ENCODE measurements at regions not wholly inside any gene's neighbourhood (a gene's known extent, or its start where the extent isn't known, plus 50 kb on each side); places are given as distances from the start of the nearest gene placed in this dataset.

GRCh38 chr2:117701365-117701764, 113.1 kb upstream of the DDX18 start:
- Histone ChIP-seq H3K36me3 (ENCODE audit: control insufficient read depth in 1 of 2, insufficient read depth in 2 of 2, low read length in 1 of 2) (no peaks in the 10 kb centered on the region), H3K27ac (ENCODE audit: low read depth in 1 of 2, low read length in 2 of 2) (no peak overlapping the region), H3K27me3 (ENCODE audit: control insufficient read depth in 1 of 2, insufficient read depth in 2 of 2, low read length in 1 of 2) (no peaks in the 10 kb centered on the region), H3K9me3 (ENCODE audit: control insufficient read depth, low read length) (peaks cover 2% of the 10 kb centered on the region), H3K4me3 (ENCODE audit: low read length in 2 of 2) (no peak overlapping the region), H3K4me1 (ENCODE audit: control insufficient read depth in 1 of 2, insufficient read depth in 2 of 2, low read length in 2 of 2) (no peaks in the 10 kb centered on the region)
- DNase-seq = no peak
- ATAC-seq (ENCODE audit: low FRiP score) = no peak
- WGBS, 2 donors = 84 to 96% methylated on average over 2 of the region's 2 CpGs
- intact Hi-C loops (cut with DNase I) = no loop called here

- intact Hi-C loops (cut with DNase I) = no loop called here
- 74 to 78% methylated on average over 2 of the region's 2 CpGs for WGBS, 2 donors
- DNase-seq = no peak
- Histone ChIP-seq H3K4me1 (ENCODE audit: control insufficient read depth in 1 of 2, insufficient read depth in 2 of 2, low read length in 2 of 2) (no peaks in the 10 kb centered on the region), H3K36me3 (ENCODE audit: control insufficient read depth in 1 of 2, insufficient read depth in 2 of 2, low read length in 1 of 2) (no peaks in the 10 kb centered on the region), H3K9me3 (ENCODE audit: control insufficient read depth, low read length) (peaks cover 3% of the 10 kb centered on the region), H3K27me3 (ENCODE audit: control insufficient read depth in 1 of 2, insufficient read depth in 2 of 2, low read length in 1 of 2) (no peaks in the 10 kb centered on the region), H3K27ac (ENCODE audit: low read depth in 1 of 2, low read length in 2 of 2) (no peak overlapping the region), H3K4me3 (ENCODE audit: low read length in 2 of 2) (no peak overlapping the region)
- ATAC-seq (ENCODE audit: low FRiP score) = no peak
Measured at GRCh38 chr2:117702098-117702497, 112.4 kb upstream of the DDX18 start.

- no peak for ATAC-seq (ENCODE audit: low FRiP score)
- H3K4me1 ChIP-seq (ENCODE audit: control insufficient read depth in 1 of 2, insufficient read depth in 2 of 2, low read length in 2 of 2) = no peaks in the 10 kb centered on the region
- no peak overlapping the region for H3K4me3 ChIP-seq (ENCODE audit: low read length in 2 of 2)
- 80 to 82% methylated on average over 7 of the region's 7 CpGs for WGBS, 2 donors
- H3K36me3 ChIP-seq (ENCODE audit: control insufficient read depth in 1 of 2, insufficient read depth in 2 of 2, low read length in 1 of 2) = no peaks in the 10 kb centered on the region
- DNase-seq = no peak
- peaks cover 3% of the 10 kb centered on the region for H3K9me3 ChIP-seq (ENCODE audit: control insufficient read depth, low read length)
- H3K27ac ChIP-seq (ENCODE audit: low read depth in 1 of 2, low read length in 2 of 2) = no peak overlapping the region
- no peaks in the 10 kb centered on the region for H3K27me3 ChIP-seq (ENCODE audit: control insufficient read depth in 1 of 2, insufficient read depth in 2 of 2, low read length in 1 of 2)
- intact Hi-C loops (cut with DNase I) = no loop called here
Measured at GRCh38 chr2:117703858-117704257, 110.6 kb upstream of the DDX18 start.

GRCh38 chr2:117704818-117705217, 109.7 kb upstream of the DDX18 start:
- Histone ChIP-seq H3K27ac (ENCODE audit: low read depth in 1 of 2, low read length in 2 of 2) (no peak overlapping the region), H3K36me3 (ENCODE audit: control insufficient read depth in 1 of 2, insufficient read depth in 2 of 2, low read length in 1 of 2) (no peaks in the 10 kb centered on the region), H3K27me3 (ENCODE audit: control insufficient read depth in 1 of 2, insufficient read depth in 2 of 2, low read length in 1 of 2) (no peaks in the 10 kb centered on the region), H3K4me3 (ENCODE audit: low read length in 2 of 2) (no peak overlapping the region), H3K9me3 (ENCODE audit: control insufficient read depth, low read length) (peaks cover 3% of the 10 kb centered on the region), H3K4me1 (ENCODE audit: control insufficient read depth in 1 of 2, insufficient read depth in 2 of 2, low read length in 2 of 2) (no peaks in the 10 kb centered on the region)
- WGBS, 2 donors = 57 to 74% methylated on average over 3 of the region's 3 CpGs
- intact Hi-C loops (cut with DNase I) = no loop called here
- no peak for DNase-seq
- no peak for ATAC-seq (ENCODE audit: low FRiP score)

GRCh38 chr2:117707874-117708273, 106.6 kb upstream of the DDX18 start:
- ATAC-seq (ENCODE audit: low FRiP score) (no peak), DNase-seq (no peak)
- Histone ChIP-seq H3K4me1 (ENCODE audit: control insufficient read depth in 1 of 2, insufficient read depth in 2 of 2, low read length in 2 of 2) (no peaks in the 10 kb centered on the region), H3K27ac (ENCODE audit: low read depth in 1 of 2, low read length in 2 of 2) (no peak overlapping the region), H3K4me3 (ENCODE audit: low read length in 2 of 2) (no peak overlapping the region), H3K36me3 (ENCODE audit: control insufficient read depth in 1 of 2, insufficient read depth in 2 of 2, low read length in 1 of 2) (no peaks in the 10 kb centered on the region), H3K27me3 (ENCODE audit: control insufficient read depth in 1 of 2, insufficient read depth in 2 of 2, low read length in 1 of 2) (no peaks in the 10 kb centered on the region), H3K9me3 (ENCODE audit: control insufficient read depth, low read length) (peaks cover 7% of the 10 kb centered on the region)
- intact Hi-C loops (cut with DNase I) = no loop called here

GRCh38 chr2:117712684-117713083, 101.8 kb upstream of the DDX18 start:
- no peaks in the 10 kb centered on the region for H3K27me3 ChIP-seq (ENCODE audit: control insufficient read depth in 1 of 2, insufficient read depth in 2 of 2, low read length in 1 of 2)
- no peak overlapping the region for H3K27ac ChIP-seq (ENCODE audit: low read depth in 1 of 2, low read length in 2 of 2)
- no peaks in the 10 kb centered on the region for H3K4me1 ChIP-seq (ENCODE audit: control insufficient read depth in 1 of 2, insufficient read depth in 2 of 2, low read length in 2 of 2)
- no peak for ATAC-seq (ENCODE audit: low FRiP score)
- H3K9me3 ChIP-seq (ENCODE audit: control insufficient read depth, low read length) = peaks cover 5% of the 10 kb centered on the region
- 47 to 71% methylated on average over 2 of the region's 2 CpGs for WGBS, 2 donors
- H3K36me3 ChIP-seq (ENCODE audit: control insufficient read depth in 1 of 2, insufficient read depth in 2 of 2, low read length in 1 of 2) = no peaks in the 10 kb centered on the region
- intact Hi-C loops (cut with DNase I) = no loop called here
- DNase-seq = no peak
- no peak overlapping the region for H3K4me3 ChIP-seq (ENCODE audit: low read length in 2 of 2)

- Histone ChIP-seq H3K27me3 (ENCODE audit: control insufficient read depth in 1 of 2, insufficient read depth in 2 of 2, low read length in 1 of 2) (peaks cover 0 to 3% of the 10 kb centered on the region in 2 donors), H3K9me3 (ENCODE audit: control insufficient read depth, low read length) (peaks cover 7% of the 10 kb centered on the region), H3K27ac (ENCODE audit: low read depth in 1 of 2, low read length in 2 of 2) (no peak overlapping the region), H3K36me3 (ENCODE audit: control insufficient read depth in 1 of 2, insufficient read depth in 2 of 2, low read length in 1 of 2) (no peaks in the 10 kb centered on the region), H3K4me3 (ENCODE audit: low read length in 2 of 2) (no peak overlapping the region), H3K4me1 (ENCODE audit: control insufficient read depth in 1 of 2, insufficient read depth in 2 of 2, low read length in 2 of 2) (no peaks in the 10 kb centered on the region)
- DNase-seq (no peak), ATAC-seq (ENCODE audit: low FRiP score) (no peak)
- intact Hi-C loops (cut with DNase I) = no loop called here
- 61 to 73% methylated on average over 6 of the region's 6 CpGs for WGBS, 2 donors
Measured at GRCh38 chr2:117714110-117714509, 100.4 kb upstream of the DDX18 start.

- 77 to 87% methylated on average over 7 of the region's 7 CpGs for WGBS, 2 donors
- intact Hi-C loops (cut with DNase I) = no loop called here
- H3K4me3 ChIP-seq (ENCODE audit: low read length in 2 of 2) = no peak overlapping the region
- H3K4me1 ChIP-seq (ENCODE audit: control insufficient read depth in 1 of 2, insufficient read depth in 2 of 2, low read length in 2 of 2) = no peaks in the 10 kb centered on the region
- H3K9me3 ChIP-seq (ENCODE audit: control insufficient read depth, low read length) = peaks cover 7% of the 10 kb centered on the region
- no peak for DNase-seq
- ATAC-seq (ENCODE audit: low FRiP score) = no peak
- no peaks in the 10 kb centered on the region for H3K36me3 ChIP-seq (ENCODE audit: control insufficient read depth in 1 of 2, insufficient read depth in 2 of 2, low read length in 1 of 2)
- peaks cover 0 to 3% of the 10 kb centered on the region in 2 donors for H3K27me3 ChIP-seq (ENCODE audit: control insufficient read depth in 1 of 2, insufficient read depth in 2 of 2, low read length in 1 of 2)
- no peak overlapping the region for H3K27ac ChIP-seq (ENCODE audit: low read depth in 1 of 2, low read length in 2 of 2)
Measured at GRCh38 chr2:117714745-117715417, 99.6 kb upstream of the DDX18 start.

- Histone ChIP-seq H3K36me3 (ENCODE audit: control insufficient read depth in 1 of 2, insufficient read depth in 2 of 2, low read length in 1 of 2) (no peaks in the 10 kb centered on the region), H3K4me3 (ENCODE audit: low read length in 2 of 2) (no peak overlapping the region), H3K9me3 (ENCODE audit: control insufficient read depth, low read length) (peaks cover 7% of the 10 kb centered on the region), H3K27me3 (ENCODE audit: control insufficient read depth in 1 of 2, insufficient read depth in 2 of 2, low read length in 1 of 2) (peaks cover 0 to 3% of the 10 kb centered on the region in 2 donors), H3K4me1 (ENCODE audit: control insufficient read depth in 1 of 2, insufficient read depth in 2 of 2, low read length in 2 of 2) (no peaks in the 10 kb centered on the region), H3K27ac (ENCODE audit: low read depth in 1 of 2, low read length in 2 of 2) (no peak overlapping the region)
- 62 to 70% methylated on average over 3 of the region's 3 CpGs for WGBS, 2 donors
- intact Hi-C loops (cut with DNase I) = no loop called here
- no peak for ATAC-seq (ENCODE audit: low FRiP score)
- DNase-seq = no peak
Measured at GRCh38 chr2:117716505-117716904, 98.0 kb upstream of the DDX18 start.
